CD8-positive, alpha-beta memory T cell (primary cell): ENCODE measurements at regions not wholly inside any gene's neighbourhood (a gene's known extent, or its start where the extent isn't known, plus 50 kb on each side); places are given as distances from the start of the nearest gene placed in this dataset.
"Not testable (repeated sequence)": the region's sequence is repeated elsewhere in the genome, so short reads cannot be mapped to it uniquely, and the experiment has no call there.

Source experiments
- CTCF ChIA-PET: fragments of 350-600 bp; sonication (Branson Sonifier 250); formaldehyde crosslinking; loops from one replicate; lab custom pipeline; 2021; ENCODE audit warnings: antibody characterized with exemption; lab: Charles Lee
- POLR2A ChIA-PET: fragments of 350-600 bp; sonication (Branson Sonifier 250); formaldehyde crosslinking; loops from one replicate; lab custom pipeline; 2021; ENCODE audit warnings: antibody characterized with exemption; lab: Charles Lee
- DNase-seq, 5 donors: peaks; one replicate each; pipeline versions ENCODE4 v3.0.0 to v3.0.0-alpha.2; 2020 to 2022; ENCODE audit warnings: mixed read lengths in 1 of 5
- H3K27ac ChIP-seq: one replicate; pipeline ENCODE4 v1.7.0; 2013; ENCODE audit warnings: low read depth, mild to moderate bottlenecking, low read length, moderate library complexity
- H3K27me3 ChIP-seq: 2 replicates; pipeline ENCODE4 v1.7.0; 2013; ENCODE audit warnings: low read length, mild to moderate bottlenecking; ENCODE audit not compliant: insufficient read depth, poor library complexity, severe bottlenecking
- H3K36me3 ChIP-seq: 2 replicates; pipeline ENCODE4 v1.7.0; 2013; ENCODE audit warnings: mild to moderate bottlenecking, low read length, moderate library complexity; ENCODE audit not compliant: insufficient read depth
- H3K4me1 ChIP-seq: 2 replicates; pipeline ENCODE4 v1.7.0; 2013; ENCODE audit warnings: mild to moderate bottlenecking, low read length, moderate library complexity; ENCODE audit not compliant: insufficient read depth
- H3K4me3 ChIP-seq: 2 replicates; pipeline ENCODE4 v1.7.0; 2013; ENCODE audit warnings: mild to moderate bottlenecking, low read length
- H3K9me3 ChIP-seq: 2 replicates; pipeline ENCODE4 v1.7.0; 2013; ENCODE audit warnings: mild to moderate bottlenecking, low read length
- H3K27ac Mint-ChIP-seq, 8 donors: one replicate each; pipeline ENCODE4 v1.8.0; 2020 to 2021; ENCODE audit warnings: mixed read lengths in 8 of 8, mild to moderate bottlenecking in 6 of 8, inconsistent platforms in 3 of 8, moderate library complexity in 3 of 8
- H3K27me3 Mint-ChIP-seq, 2 donors: one replicate each; pipeline ENCODE4 v1.8.0; 2020 to 2021; ENCODE audit warnings: mixed read lengths in 2 of 2, mild to moderate bottlenecking in 1 of 2, moderate library complexity in 1 of 2
- H3K36me3 Mint-ChIP-seq, 3 donors: one replicate each; pipeline ENCODE4 v1.8.0; 2020 to 2021; ENCODE audit warnings: mixed read lengths in 3 of 3, inconsistent platforms in 1 of 3, mild to moderate bottlenecking in 1 of 3
- H3K4me1 Mint-ChIP-seq, 3 donors: one replicate each; pipeline ENCODE4 v1.8.0; 2020 to 2021; ENCODE audit warnings: mixed read lengths in 3 of 3, inconsistent platforms in 1 of 3, mild to moderate bottlenecking in 1 of 3
- H3K4me3 Mint-ChIP-seq, 7 donors: one replicate each; pipeline ENCODE4 v1.8.0; 2020 to 2021; ENCODE audit warnings: mixed read lengths in 7 of 7, mild to moderate bottlenecking in 6 of 7, moderate library complexity in 4 of 7, inconsistent platforms in 2 of 7
- H3K9me3 Mint-ChIP-seq, 5 donors: one replicate each; pipeline ENCODE4 v1.8.0; 2020 to 2022; ENCODE audit warnings: mixed read lengths in 5 of 5, mild to moderate bottlenecking in 3 of 5, moderate library complexity in 2 of 5, inconsistent platforms in 1 of 5

DNA sequence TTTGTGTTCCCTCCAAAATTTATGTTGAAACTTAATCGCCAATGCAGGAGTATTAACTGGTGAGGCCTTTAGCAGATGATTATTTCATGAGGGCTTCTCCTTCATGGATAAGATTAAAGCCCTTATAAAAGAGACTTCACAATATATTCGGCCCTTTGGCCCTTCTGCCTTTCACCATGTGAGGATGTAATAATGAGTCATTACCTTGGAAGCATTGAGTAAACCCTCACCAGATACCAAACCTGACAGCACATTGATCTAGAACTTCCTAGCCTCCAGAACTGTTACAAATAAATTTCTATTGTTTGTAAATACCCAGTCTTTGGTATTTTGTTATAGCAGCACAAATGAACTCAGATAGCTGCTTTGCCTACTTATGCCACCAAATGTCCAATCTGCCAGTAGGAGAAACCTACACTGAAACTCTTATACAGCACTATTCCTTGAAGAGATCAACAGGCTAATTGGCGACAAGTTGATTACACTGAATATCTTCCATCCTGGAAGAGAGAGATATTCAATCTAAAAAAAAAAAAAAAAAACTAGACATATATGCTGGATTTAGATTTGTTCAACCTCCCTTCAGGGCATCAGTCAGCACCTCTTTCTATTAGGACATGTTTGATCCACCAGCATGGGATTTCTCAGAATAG, 125.9 kb upstream of the COL5A2 start:
- no peaks in the 10 kb centered on the region for H3K27me3 ChIP-seq
- H3K27ac ChIP-seq, result no peak overlapping the region
- H3K4me3 Mint-ChIP-seq, result no peak overlapping the region
- no peaks in the 10 kb centered on the region for H3K9me3 Mint-ChIP-seq
- ChIA-PET POLR2A (no interaction called here), CTCF (no interaction called here)
- peaks cover 0 to 9% (median 2%) of the 10 kb centered on the region in 3 donors for H3K36me3 Mint-ChIP-seq
- no peaks in the 10 kb centered on the region for H3K27me3 Mint-ChIP-seq
- peaks cover 52% of the 10 kb centered on the region for H3K4me1 ChIP-seq
- peak overlapping the region in 2 of 8 donors; percentile 67 to 93 for H3K27ac Mint-ChIP-seq
- no peaks in the 10 kb centered on the region for H3K9me3 ChIP-seq
- no peak overlapping the region for H3K4me3 ChIP-seq
- no peaks in the 10 kb centered on the region for H3K36me3 ChIP-seq
- H3K4me1 Mint-ChIP-seq, result peaks cover 44 to 51% (median 49%) of the 10 kb centered on the region in 3 donors
- no peak for DNase-seq

GRCh38 chr2:189306525-189306924, 127.0 kb upstream of the COL5A2 start:
- H3K27ac Mint-ChIP-seq, result no peak overlapping the region
- H3K27me3 ChIP-seq, result no peaks in the 10 kb centered on the region
- no peak for DNase-seq
- ChIA-PET CTCF (no interaction called here), POLR2A (no interaction called here)
- no peaks in the 10 kb centered on the region for H3K36me3 ChIP-seq
- no peaks in the 10 kb centered on the region for H3K27me3 Mint-ChIP-seq
- H3K4me1 ChIP-seq, result peaks cover 41% of the 10 kb centered on the region
- H3K4me1 Mint-ChIP-seq, result peaks cover 33 to 40% (median 38%) of the 10 kb centered on the region in 3 donors
- no peak overlapping the region for H3K4me3 Mint-ChIP-seq
- H3K27ac ChIP-seq, result no peak overlapping the region
- peaks cover 0 to 4% (median 2%) of the 10 kb centered on the region in 3 donors for H3K36me3 Mint-ChIP-seq
- no peaks in the 10 kb centered on the region for H3K9me3 Mint-ChIP-seq
- H3K4me3 ChIP-seq, result no peak overlapping the region
- no peaks in the 10 kb centered on the region for H3K9me3 ChIP-seq

- Mint-ChIP-seq H3K9me3 (no peaks in the 10 kb centered on the region), H3K36me3 (peaks cover 0 to 11% (median 0%) of the 10 kb centered on the region in 3 donors), H3K4me1 (peaks cover 26 to 33% (median 33%) of the 10 kb centered on the region in 3 donors), H3K27me3 (no peaks in the 10 kb centered on the region), H3K27ac (no peak overlapping the region), H3K4me3 (no peak overlapping the region)
- H3K9me3 ChIP-seq, result no peaks in the 10 kb centered on the region
- DNase-seq, result no peak
- no peaks in the 10 kb centered on the region for H3K36me3 ChIP-seq
- peaks cover 39% of the 10 kb centered on the region for H3K4me1 ChIP-seq
- CTCF ChIA-PET, result no interaction called here
- POLR2A ChIA-PET, result no interaction called here
- H3K27me3 ChIP-seq, result no peaks in the 10 kb centered on the region
- no peak overlapping the region for H3K4me3 ChIP-seq
- no peak overlapping the region for H3K27ac ChIP-seq
These were observed 128.7 kb upstream of the COL5A2 start for GRCh38 chr2:189308056-189308790.

- H3K36me3 Mint-ChIP-seq, result peaks cover 0 to 6% (median 0%) of the 10 kb centered on the region in 3 donors
- H3K9me3 Mint-ChIP-seq, result no peaks in the 10 kb centered on the region
- H3K27me3 ChIP-seq, result no peaks in the 10 kb centered on the region
- H3K36me3 ChIP-seq, result no peaks in the 10 kb centered on the region
- ChIA-PET CTCF (no interaction called here), POLR2A (no interaction called here)
- H3K4me1 ChIP-seq, result peaks cover 33% of the 10 kb centered on the region
- H3K27ac ChIP-seq, result no peak overlapping the region
- DNase-seq, result no peak
- H3K4me3 ChIP-seq, result no peak overlapping the region
- H3K27me3 Mint-ChIP-seq, result no peaks in the 10 kb centered on the region
- H3K9me3 ChIP-seq, result no peaks in the 10 kb centered on the region
- H3K4me3 Mint-ChIP-seq, result no peak overlapping the region
- no peak overlapping the region for H3K27ac Mint-ChIP-seq
- peaks cover 20 to 31% (median 26%) of the 10 kb centered on the region in 3 donors for H3K4me1 Mint-ChIP-seq
These were observed 129.8 kb upstream of the COL5A2 start for GRCh38 chr2:189309331-189309730.

DNA sequence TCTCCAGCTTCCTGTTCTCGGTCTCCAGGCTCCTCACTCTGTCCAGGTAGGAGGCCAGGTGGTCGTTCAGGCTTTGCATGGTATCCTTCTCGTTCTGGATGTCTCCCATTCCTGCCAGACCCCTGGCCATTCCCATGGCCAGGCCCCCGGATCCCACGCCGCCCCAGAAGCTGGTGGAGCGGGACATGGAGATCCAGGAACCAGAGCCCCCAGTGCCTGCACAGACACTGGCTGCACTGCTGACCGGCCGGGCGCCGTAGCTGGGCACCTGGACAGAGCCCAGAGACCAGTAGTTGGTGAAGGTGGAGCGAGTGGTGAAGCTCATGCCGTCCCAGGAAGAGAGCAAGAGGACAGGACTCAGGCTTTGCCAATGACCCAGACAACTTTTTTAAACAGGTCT, 129.1 kb upstream of the WDR75 start:
- Mint-ChIP-seq H3K36me3 (peaks cover 0 to 15% (median 0%) of the 10 kb centered on the region in 3 donors), H3K27me3 (no peaks in the 10 kb centered on the region), H3K9me3 (peaks cover 0 to 3% (median 0%) of the 10 kb centered on the region in 5 donors), H3K4me1 (peaks cover 11 to 19% (median 11%) of the 10 kb centered on the region in 3 donors), H3K27ac (no peak overlapping the region), H3K4me3 (no peak overlapping the region)
- no peak overlapping the region for H3K27ac ChIP-seq
- no peaks in the 10 kb centered on the region for H3K36me3 ChIP-seq
- no peaks in the 10 kb centered on the region for H3K9me3 ChIP-seq
- H3K27me3 ChIP-seq, result no peaks in the 10 kb centered on the region
- peaks cover 19% of the 10 kb centered on the region for H3K4me1 ChIP-seq
- ChIA-PET CTCF (interaction anchor here (2.0 kb wide), 1 partner anchor 8 kb away, joined by 7 read pairs; no protein-coding TSS in a partner anchor), POLR2A (no interaction called here)
- no peak for DNase-seq
- H3K4me3 ChIP-seq, result no peak overlapping the region

DNA sequence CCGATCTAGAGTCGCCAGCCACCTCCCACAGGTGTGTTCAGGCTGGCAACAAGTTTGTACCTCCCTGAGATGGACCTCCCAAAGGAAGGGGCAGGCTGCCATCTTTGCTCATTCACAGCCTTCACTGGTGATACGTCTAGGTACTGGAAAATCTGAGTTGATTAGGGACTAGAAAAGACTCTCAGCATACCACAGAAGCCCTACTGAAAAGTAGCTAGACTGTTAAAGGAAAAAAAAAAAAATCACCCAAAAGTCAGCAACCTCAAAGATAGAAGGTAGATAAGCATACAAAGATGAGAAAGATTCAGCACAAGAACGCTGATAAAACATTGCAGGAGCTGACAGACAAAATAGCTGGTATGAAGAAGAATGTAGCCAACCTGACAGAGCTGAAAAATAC, 128.6 kb upstream of the WDR75 start:
- no peaks in the 10 kb centered on the region for H3K36me3 ChIP-seq
- POLR2A ChIA-PET, result no interaction called here

GRCh38 chr2:189318761-189319160, 122.5 kb upstream of the WDR75 start:
- Histone ChIP-seq H3K27ac (no peak overlapping the region), H3K36me3 (no peaks in the 10 kb centered on the region), H3K9me3 (no peaks in the 10 kb centered on the region), H3K4me3 (no peak overlapping the region), H3K27me3 (no peaks in the 10 kb centered on the region), H3K4me1 (peaks cover under 1% of the 10 kb centered on the region)
- Mint-ChIP-seq H3K4me3 (no peak overlapping the region), H3K9me3 (peaks cover 0 to 7% (median 6%) of the 10 kb centered on the region in 5 donors), H3K27ac (peak overlapping the region in 1 of 8 donors; percentile 11), H3K4me1 (peaks cover 4 to 5% (median 5%) of the 10 kb centered on the region in 3 donors), H3K27me3 (peaks cover 0 to 1% of the 10 kb centered on the region in 2 donors), H3K36me3 (peaks cover 0 to 15% (median 0%) of the 10 kb centered on the region in 3 donors)
- CTCF ChIA-PET, result interaction anchor here (0.8 kb wide), 1 partner anchor 15 kb away, joined by 3 read pairs; no protein-coding TSS in a partner anchor
- DNase-seq, result no peak
- POLR2A ChIA-PET, result no interaction called here

More for the DNA sequence above, 128.6 kb upstream of the WDR75 start:
- H3K36me3 Mint-ChIP-seq, result peaks cover 0 to 15% (median 0%) of the 10 kb centered on the region in 3 donors
- no peaks in the 10 kb centered on the region for H3K27me3 Mint-ChIP-seq
- Histone ChIP-seq H3K4me3 (no peak overlapping the region), H3K9me3 (no peaks in the 10 kb centered on the region), H3K27me3 (no peaks in the 10 kb centered on the region), H3K4me1 (peaks cover 19% of the 10 kb centered on the region), H3K27ac (no peak overlapping the region)
- H3K27ac Mint-ChIP-seq, result no peak overlapping the region
- CTCF ChIA-PET, result interaction anchor here (2.0 kb wide), 1 partner anchor 9 kb away, joined by 7 read pairs; no protein-coding TSS in a partner anchor
- peaks cover 0 to 3% (median 0%) of the 10 kb centered on the region in 5 donors for H3K9me3 Mint-ChIP-seq
- H3K4me1 Mint-ChIP-seq, result peaks cover 11 to 19% (median 11%) of the 10 kb centered on the region in 3 donors
- no peak for DNase-seq
- no peak overlapping the region for H3K4me3 Mint-ChIP-seq

- H3K36me3 Mint-ChIP-seq, result peaks cover 0 to 15% (median 0%) of the 10 kb centered on the region in 3 donors
- CTCF ChIA-PET, H3K4me3 Mint-ChIP-seq, H3K4me1 ChIP-seq, H3K9me3 Mint-ChIP-seq, H3K4me3 ChIP-seq, H3K9me3 ChIP-seq, DNase-seq, H3K27ac Mint-ChIP-seq, H3K4me1 Mint-ChIP-seq, H3K27me3 ChIP-seq, H3K36me3 ChIP-seq, H3K27ac ChIP-seq, H3K27me3 Mint-ChIP-seq, POLR2A ChIA-PET: not testable (repeated sequence)
These were observed 121.8 kb upstream of the WDR75 start for GRCh38 chr2:189319424-189319823.
